Epithelial cell of esophagus (primary cell): ENCODE measurements at regions not wholly inside any gene's neighbourhood (a gene's known extent, or its start where the extent isn't known, plus 50 kb on each side); places are given as distances from the start of the nearest gene placed in this dataset.

Experiments used
- DNase-seq: peaks from one replicate; pipeline ENCODE4 v3.0.0; 2010; ENCODE audit warnings: low read depth
- H3K4me3 ChIP-seq: 2 replicates; pipeline ENCODE4 v1.5.1; 2011; ENCODE audit warnings: mild to moderate bottlenecking, low read length, control low read depth
- TF ChIP-seq, protein P1 (sequence below): IDR thresholded peaks from 2 replicates; pipeline ENCODE4 v1.5.1; 2011; ENCODE audit warnings: low read depth, mild to moderate bottlenecking, low read length, control low read depth, inconsistent platforms; ENCODE audit not compliant: insufficient read depth; ENCODE audit errors: missing control alignments

DNA sequence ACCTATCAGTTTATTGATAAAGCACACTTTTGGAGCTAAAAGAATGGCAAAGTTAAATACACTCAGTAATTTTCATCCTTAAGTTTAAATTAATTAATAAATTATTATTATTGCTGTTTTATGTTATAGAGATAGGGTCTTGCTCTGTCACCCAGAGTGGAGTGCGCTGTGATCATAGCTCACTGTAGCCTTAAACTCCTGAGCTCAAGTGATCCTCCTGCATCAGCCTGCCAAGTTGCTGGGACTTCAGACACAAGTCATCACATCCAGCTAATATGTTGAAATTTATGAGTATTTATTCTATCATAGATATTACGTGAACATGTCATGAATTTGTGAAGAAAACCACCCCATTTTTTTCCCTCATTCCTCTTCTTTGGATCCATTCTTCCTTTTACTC lies 64.2 kb downstream of the GJA1 start:
- no peak overlapping the region for H3K4me3 ChIP-seq
- no peak for DNase-seq
- TF ChIP-seq, protein P1, sequence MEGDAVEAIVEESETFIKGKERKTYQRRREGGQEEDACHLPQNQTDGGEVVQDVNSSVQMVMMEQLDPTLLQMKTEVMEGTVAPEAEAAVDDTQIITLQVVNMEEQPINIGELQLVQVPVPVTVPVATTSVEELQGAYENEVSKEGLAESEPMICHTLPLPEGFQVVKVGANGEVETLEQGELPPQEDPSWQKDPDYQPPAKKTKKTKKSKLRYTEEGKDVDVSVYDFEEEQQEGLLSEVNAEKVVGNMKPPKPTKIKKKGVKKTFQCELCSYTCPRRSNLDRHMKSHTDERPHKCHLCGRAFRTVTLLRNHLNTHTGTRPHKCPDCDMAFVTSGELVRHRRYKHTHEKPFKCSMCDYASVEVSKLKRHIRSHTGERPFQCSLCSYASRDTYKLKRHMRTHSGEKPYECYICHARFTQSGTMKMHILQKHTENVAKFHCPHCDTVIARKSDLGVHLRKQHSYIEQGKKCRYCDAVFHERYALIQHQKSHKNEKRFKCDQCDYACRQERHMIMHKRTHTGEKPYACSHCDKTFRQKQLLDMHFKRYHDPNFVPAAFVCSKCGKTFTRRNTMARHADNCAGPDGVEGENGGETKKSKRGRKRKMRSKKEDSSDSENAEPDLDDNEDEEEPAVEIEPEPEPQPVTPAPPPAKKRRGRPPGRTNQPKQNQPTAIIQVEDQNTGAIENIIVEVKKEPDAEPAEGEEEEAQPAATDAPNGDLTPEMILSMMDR: no peak

DNA sequence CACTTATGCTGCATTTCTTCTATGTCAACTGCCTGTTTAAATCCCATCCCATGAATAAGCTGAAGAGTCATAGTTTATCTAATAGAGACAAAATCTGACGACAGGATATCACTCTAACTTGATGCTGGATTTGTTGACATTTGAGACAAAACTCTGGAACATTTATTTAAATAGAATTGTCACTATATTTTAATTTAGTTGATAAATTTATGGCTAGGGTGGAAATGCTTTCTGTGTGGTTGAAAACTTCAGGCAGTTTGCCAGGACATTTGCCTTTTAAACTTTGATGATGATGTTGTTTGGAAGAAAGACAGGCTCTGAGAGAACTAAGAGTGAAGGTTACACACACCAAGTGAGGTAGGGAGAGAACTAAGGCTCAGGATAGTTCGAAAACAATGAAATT lies 68.1 kb downstream of the GJA1 start:
- no peak for DNase-seq
- TF ChIP-seq, protein P1: no peak

DNA sequence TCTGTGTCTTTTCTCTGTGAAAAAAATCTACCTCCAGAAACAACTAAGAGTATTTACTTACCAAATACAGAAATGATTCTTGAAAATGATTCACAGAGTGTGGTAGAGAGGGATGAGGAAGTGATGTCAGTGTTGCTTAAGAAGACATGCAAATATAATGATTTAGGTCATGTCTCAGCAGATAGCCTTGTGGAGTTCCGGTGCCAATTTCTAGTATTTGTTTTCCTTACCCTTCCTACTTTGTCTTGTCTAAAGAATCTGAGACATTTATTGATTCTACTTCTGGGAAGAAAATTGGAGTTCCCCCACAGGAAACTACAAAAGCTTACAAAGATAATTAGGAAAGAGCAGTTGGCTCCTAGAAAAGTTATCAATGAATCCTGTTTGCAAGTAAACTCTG lies 68.8 kb downstream of the GJA1 start:
- TF ChIP-seq, protein P1: no peak
- DNase-seq: peak; percentile 92
- H3K4me3 ChIP-seq: no peak overlapping the region

More for the DNA sequence above, 68.1 kb downstream of the GJA1 start:
- no peak overlapping the region for H3K4me3 ChIP-seq

DNA sequence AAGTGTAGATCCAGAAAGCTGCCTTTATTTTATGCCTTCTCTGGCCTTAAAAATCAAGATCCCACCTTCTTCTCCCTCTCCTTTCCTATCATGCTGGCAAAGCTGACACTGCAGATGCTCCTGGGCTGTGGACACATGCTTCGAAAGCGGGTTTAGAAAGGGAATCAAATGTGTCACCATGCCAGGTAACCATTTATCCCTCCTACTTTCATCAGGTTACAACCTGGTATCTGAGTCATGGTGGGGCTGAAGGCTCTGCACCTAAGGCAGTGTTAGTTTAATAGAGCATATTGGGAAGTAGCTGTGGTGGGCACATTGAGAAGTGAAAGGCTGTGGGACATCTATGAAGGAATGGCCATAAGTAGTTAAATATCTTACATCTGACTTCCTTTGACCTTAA lies 69.8 kb downstream of the GJA1 start:
- no peak overlapping the region for H3K4me3 ChIP-seq
- TF ChIP-seq, protein P1: no peak
- peak; percentile 65 for DNase-seq

DNA sequence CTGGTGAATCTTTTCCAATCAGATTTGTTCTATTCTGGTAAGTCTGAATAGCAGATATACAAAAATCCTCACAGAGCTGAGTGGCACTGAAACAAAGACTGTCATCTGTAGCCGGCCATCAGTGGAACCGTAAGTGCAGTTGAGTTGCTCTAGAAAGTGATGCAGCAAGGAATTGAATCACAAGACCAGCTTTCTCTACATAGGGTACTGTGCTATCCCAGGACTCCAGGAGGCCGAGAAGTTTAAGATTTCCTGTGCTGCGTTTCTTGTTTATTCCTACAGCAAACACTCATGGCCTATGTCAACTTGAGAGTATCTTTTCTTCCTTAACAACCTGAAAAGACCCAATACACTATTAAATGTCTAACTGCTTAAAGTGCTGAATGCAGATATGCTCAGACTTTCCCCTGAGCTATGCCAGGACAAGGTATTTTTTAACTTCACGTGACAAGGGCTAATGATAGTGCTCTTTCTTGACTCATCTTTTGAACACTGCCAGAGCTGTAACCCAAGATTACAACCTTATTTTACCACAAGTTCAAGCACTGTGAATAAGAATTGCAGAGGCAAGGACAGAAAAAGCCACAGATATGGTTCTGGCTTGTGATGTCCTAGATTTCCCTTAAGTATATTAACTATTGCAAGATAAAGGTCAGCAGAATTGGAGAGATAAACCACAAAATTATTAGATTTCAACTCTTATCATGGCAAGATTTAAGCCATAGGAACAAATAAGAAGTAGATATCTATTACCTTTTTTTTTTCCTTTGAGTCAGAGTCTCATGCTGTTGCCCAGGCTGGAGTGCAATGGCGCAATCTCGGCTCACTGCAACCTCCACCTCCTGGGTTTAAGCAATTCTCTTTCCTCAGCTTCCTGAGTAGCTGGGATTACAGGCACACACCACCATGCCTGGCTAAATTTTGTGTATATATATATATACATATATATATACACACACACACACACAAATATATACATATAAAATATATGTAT lies 71.6 kb downstream of the GJA1 start:
- TF ChIP-seq, protein P1: no peak
- H3K4me3 ChIP-seq: no peak overlapping the region
- DNase-seq: peak; percentile 57

DNA sequence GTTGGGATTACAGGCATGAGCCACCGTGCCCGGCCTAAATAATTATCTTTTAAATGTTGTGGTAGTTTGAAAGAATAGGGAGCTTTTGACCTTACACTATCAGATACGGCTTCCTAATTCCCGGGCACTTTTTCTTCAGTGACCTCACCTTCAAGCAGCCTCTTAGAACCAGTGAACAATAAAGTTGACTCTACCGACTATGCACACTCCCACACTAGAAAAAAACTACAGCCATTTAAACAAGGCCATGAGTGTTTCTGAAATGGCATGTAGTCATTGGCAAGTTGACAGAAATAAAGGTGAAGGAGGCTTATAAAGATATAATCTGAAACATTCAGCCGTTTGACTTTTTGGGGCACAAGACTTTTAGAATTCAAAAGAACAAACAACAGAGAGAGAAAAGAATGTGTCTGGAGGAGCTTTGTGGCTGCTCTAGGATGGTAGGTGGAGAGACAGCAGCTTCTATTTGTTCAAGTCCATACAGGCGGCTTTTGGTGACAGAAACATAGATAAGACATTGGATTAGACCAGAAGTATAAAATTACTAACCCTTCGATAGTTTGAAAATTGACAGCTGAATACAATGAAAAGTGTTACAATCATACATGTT lies 75.2 kb downstream of the GJA1 start:
- DNase-seq: peak; percentile 36
- no peak overlapping the region for H3K4me3 ChIP-seq
- TF ChIP-seq, protein P1: no peak
